Posterior vena cava (tissue), 2 donors: ENCODE measurements at regions not wholly inside any gene's neighbourhood (a gene's known extent, or its start where the extent isn't known, plus 50 kb on each side); places are given as distances from the start of the nearest gene placed in this dataset.

Experiments
- DNase-seq: peaks from one replicate; pipeline ENCODE4 v3.0.0-alpha.2; 2020; ENCODE audit warnings: low spot score
- intact Hi-C, 2 donors: fragments of 100-400 bp; cut with DNase I; formaldehyde crosslinking; loops; one replicate each; pipeline versions ENCODE4 v1.14.1 to v1.14.2; 2022 to 2023
- donor health status: DM: yes; HTN: yes; CAD: no.
- donor health status: DM: yes; HTN: yes; CAD: no.

DNA sequence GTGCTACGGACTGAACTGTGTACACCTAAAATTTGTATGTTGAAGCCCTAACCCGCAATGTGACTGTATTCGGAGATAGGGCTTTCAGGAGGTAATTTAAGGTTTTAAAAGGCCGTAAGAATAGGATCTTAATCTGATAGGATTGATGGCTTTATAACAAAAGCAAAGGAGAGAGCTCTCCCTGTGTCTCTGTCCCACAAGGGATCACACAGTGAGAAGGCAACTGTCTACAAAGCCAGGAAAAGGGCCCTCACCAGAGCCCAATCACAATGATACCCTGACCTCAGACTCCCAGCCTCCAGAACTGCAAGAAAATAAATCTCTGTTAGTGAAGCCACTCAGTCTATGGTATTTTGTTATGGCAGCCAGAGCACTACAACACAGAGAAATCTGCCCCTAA is 208.7 kb upstream of the ZC3H12C start:
- intact Hi-C loops: no loop called here

DNA sequence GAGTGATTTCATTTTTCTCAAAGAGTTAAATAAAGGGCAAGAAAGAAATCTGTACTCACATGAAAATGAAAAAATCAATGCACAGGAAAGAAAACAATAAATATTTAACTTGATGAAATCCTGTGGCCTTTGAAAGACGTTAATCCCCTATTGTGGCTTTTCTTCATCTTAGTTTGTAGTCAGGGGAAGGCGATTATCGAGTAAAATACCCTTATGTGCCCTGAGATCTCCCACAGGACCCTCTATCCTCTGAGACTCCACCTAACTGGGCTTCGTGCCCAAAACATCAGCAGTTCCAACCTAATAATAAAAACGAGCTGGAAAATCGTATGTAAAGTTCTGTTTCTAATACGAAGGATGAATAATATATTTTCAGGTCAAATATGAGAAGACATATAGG is 208.2 kb upstream of the ZC3H12C start:
- intact Hi-C loops: no loop called here
- no peak for DNase-seq

More for the DNA sequence above, 208.7 kb upstream of the ZC3H12C start:
- DNase-seq: no peak

DNA sequence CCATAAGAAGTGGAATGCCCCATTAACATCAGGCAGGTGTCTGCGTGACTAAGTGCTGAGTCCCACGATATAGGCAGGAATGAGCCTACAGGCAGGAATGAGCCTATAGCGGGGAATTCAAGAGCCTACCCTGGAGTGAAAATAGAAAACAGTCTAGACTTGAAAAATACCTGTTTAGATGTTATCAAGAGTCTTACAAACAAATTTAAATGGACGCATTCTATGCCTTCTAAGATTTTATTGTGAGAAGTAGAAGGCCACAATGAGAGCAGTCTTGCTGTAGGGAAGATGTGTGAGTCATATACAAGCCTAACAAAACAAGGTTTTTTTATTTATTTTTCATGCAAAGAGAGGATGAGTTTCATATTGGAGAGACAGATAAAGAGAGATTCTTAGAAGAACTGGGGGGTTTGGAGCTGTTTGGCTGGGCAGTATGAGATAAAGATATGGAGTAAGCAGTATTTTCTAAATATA is 200.8 kb upstream of the ZC3H12C start:
- intact Hi-C loops: no loop called here
- no peak for DNase-seq

DNA sequence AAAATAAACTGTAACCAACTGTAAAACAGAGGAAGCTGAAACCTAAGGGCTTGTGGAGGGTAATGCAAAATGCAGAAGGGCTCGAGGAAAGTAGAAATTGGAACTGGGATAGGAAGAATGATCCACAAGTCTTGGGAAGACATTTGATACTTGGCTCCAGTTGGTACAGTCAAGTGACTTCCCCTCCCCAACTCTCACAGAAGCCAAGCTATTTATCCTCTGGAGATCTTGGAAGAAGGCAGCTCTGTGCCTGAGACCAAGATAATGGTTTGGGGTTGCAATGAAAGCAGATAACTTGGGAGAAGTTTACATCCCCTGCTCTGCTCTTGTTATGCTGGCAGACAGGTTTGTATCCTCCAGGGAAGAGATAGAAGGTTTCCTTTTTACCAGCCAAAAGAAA is 198.9 kb upstream of the ZC3H12C start:
- DNase-seq: no peak
- intact Hi-C loops: no loop called here

DNA sequence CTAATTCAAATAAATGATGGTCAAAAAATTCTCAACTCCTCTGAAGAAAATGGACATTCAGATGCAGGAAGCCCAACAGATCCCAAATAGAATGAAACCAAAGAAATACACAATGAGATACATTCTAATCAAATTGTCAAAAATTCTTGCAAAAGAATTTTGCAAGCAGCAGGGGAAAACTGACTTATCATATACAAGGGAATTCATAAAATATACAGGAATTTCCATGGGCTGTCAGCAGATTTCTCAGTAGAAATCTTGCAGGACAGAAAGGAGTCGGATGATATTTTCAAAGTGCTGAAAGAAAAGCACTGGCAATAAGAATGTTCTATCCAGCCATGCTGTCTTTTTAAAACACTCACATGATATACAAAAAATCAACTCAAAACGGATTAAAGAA is 194.6 kb upstream of the ZC3H12C start:
- intact Hi-C loops: no loop called here

DNA sequence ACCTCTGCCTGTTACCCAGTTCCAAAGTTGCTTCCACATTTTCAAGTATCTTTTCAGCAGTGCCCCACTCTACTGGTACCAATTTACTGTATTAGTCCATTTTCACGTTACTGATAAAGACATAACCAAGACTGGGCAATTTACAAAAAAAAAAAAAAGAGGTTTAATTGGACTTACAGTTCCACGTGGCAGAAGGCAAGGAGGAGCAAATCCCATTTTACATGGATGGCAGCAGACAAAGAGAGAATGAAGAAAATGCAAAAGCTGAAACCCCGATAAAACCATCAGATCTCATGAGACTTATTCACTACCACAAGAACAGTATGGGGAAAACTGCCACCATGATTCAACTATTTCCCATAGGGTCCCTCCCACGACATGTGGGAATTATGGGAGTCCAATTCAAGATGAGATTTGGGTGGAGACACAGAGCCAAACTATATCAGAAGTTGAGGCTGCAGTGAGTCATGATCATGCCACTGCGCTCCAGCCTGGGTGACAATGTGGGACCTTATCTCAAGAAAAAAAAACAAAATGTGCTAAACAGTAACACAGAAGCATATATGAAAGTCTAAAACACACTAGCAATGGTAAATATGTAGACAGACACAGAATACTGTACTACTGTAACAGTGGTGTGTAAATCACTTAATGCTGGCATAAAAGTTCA is 190.3 kb upstream of the ZC3H12C start:
- intact Hi-C loops: no loop called here
- DNase-seq: no peak

More for the DNA sequence above, 194.6 kb upstream of the ZC3H12C start:
- no peak for DNase-seq

DNA sequence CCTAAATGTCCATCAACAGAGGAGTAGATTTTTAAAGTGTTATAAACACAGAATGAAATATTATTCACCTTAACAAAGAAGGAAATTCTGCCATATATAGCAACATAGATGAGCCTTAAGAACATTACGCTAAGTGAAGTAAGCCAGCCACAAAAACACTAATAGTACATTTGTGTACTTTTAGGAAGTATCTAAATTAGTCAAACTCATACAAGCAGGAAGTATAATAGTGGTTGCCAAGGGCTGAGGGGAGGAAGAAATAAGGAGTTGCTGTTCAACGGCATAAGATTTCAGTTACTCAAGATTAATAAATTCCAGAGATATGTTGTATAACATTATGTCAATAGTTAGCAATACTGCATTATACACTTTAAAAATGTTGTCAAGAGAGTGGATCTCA is 181.7 kb upstream of the ZC3H12C start:
- no peak for DNase-seq
- intact Hi-C loops: no loop called here

DNA sequence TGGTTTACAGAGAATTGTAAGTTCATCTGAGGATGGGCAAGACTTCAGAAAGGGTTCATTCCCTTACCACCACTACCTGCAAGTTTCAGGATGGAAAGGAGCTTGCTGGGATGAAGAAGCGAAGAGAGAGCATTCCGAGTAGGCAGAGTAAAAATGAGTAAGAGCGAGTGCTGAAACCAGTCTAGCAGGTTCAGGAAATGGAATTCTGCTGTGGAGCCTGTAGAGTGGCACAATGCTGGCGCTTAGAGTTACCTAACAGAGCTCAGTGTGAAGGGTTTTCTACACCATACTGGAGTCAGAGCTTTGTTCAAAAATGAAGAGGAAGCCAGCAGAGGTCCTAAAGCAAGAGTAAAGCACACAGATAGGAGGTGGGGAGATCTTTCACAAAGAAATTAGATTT is 179.2 kb upstream of the ZC3H12C start:
- intact Hi-C loops: no loop called here

DNA sequence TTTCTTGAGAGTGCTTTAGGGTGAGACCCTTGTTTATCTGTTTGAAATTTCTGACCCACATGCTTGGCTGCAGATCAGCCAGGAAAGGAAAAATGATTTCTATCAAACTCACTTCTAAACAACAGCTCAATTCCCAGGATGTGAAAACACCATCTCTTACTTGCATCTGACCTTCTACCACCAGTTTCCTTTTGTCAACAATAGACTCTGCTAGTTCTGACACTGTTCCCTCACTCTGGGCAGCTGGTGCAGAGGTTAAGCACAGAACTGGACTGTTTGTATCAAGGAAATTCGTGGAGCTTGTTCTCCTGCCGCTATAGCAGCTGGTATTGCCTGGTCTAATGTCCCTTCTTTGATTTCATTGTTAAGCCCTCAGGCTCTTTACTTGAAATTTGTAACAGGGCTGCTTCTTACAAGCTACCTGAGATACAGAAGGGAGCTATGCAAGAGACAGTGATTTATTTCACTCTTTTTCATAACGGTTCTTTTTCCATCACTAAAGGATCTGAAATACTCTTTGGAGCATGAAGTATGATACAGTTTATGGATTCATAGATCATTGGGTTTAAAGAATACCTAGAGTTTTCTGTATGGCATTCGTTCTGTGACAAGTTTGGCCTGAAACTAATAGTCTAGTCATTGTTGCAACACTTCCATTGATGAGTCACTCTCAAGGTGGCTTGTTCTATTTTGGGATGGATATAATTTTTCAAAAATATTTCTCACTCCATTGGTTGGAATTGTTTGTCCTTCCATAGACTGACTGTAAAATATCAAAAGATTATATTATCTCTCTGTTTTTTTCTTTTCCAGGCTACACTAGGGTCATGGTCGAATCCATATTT is 178.2 kb upstream of the ZC3H12C start:
- intact Hi-C loops: no loop called here
- no peak for DNase-seq

More for the DNA sequence above, 179.2 kb upstream of the ZC3H12C start:
- DNase-seq: no peak

DNA sequence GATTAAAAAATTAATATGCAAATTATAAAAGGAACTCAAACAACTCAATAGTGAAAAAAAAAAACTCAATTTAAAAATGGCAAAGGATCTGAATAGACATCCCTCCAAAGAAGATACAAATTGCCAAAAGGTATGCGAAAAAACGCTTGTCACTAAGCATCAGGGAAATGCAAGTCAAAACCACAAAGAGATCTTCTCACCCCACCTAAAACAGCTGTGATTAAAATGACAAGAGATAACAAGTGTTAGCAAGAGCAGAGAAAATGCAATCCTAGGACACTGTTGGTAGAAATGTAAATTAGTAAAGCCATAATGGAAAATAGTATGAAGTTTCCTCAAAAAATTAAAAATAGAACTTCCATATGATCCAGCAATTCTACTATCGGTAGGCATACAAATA is 166.3 kb upstream of the ZC3H12C start:
- intact Hi-C loops: no loop called here
- DNase-seq: no peak

DNA sequence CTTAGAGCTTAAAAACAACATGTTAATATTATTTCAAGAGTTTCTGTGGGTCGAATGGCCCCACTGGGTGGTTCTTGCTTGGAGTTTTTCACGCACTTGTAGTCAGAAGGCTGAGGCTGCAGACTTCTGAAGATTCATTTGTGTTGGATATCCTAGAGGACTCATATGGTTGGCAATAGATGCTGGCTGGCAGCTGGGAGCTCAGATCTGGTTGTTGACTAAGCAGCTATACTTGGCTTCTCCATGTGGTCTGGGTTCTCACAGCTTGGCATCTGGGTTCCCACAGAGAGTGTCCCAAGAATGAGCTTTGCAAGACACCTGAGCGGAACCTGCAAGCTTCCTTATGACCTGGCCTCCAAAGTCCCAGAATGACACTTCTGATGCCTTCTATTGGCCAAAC is 163.9 kb upstream of the ZC3H12C start:
- peak; percentile 24 for DNase-seq
- intact Hi-C loops: no loop called here

DNA sequence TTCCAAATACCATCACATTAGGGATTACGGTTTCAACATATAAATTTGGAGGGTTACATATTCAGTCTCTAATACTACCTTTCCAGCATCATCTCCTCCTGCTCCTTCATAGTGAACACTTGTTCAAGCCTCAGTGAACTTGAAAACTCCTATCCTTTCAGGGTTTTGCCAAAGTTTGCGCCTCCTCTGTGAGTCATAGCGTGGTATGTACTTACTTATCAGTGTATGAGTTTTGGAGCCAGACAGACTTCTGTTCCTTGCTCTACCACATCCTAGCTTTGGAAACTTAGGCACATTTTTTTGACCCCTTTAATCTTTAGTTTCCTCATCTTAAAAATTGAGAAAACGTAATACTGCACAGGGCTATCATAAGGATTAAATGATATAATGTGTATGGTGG is 160.1 kb upstream of the ZC3H12C start:
- intact Hi-C loops: no loop called here
- DNase-seq: no peak

DNA sequence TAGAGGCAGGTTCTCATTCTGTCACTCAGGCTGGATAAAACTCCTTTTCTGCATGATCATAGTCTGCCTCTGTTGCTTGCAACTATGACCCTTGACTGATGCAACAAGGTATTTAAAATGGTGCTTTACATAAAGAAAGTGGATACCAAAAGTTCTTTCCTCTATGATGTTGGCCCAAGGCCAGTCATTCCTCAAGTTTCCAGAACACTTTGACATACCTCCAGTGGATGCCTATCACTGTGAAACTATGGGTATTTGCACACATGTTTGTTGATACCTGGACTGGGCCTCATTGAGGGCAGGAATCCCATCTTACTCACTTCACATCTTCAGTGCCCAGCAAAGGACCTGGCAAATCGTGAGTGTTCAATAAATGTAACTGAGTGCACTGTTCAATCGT is 159.0 kb upstream of the ZC3H12C start:
- intact Hi-C loops: no loop called here
- no peak for DNase-seq

DNA sequence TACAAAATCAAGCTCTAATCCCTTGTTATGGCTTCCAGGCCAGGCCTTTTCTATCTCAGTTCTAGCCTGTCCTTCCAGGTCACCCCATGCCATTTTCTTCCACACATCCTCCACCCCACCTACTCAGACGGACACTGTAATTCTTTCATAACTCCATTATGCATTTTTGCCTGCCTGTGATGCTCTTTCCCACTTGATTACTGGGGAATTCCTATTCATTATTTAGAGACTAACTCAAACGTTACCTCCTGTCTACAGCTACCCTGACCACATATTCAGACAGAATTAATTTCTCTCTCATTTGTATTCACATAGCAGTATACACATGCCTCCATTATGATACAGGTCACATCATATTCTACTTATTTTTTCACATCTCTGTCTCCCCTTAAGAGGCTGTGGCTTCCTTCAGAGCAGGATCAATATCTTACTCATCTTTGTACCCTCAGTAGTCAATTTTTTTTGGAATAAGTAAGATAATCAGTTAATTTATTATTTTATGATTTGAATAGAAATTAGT is 156.5 kb upstream of the ZC3H12C start:
- DNase-seq: no peak
- intact Hi-C loops: no loop called here

DNA sequence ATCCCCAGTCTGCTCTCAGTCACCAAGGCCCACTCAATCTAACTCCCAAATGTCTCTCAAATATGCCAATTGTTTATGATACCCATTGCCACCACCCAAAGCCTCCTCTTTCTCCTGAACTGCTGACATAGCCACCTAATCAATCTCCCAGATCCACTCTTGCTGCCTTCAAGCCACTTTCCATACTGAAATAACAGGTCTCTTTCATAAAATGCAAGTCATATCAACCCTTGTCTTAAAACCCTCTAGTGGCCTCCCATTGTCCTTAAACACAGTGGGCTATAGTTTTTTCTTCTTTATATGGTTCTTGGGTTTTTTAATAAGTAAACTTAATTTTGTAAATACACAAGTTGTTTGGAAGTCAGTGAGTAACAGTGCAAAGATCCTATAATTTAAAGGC is 155.2 kb upstream of the ZC3H12C start:
- intact Hi-C loops: no loop called here
- DNase-seq: no peak

DNA sequence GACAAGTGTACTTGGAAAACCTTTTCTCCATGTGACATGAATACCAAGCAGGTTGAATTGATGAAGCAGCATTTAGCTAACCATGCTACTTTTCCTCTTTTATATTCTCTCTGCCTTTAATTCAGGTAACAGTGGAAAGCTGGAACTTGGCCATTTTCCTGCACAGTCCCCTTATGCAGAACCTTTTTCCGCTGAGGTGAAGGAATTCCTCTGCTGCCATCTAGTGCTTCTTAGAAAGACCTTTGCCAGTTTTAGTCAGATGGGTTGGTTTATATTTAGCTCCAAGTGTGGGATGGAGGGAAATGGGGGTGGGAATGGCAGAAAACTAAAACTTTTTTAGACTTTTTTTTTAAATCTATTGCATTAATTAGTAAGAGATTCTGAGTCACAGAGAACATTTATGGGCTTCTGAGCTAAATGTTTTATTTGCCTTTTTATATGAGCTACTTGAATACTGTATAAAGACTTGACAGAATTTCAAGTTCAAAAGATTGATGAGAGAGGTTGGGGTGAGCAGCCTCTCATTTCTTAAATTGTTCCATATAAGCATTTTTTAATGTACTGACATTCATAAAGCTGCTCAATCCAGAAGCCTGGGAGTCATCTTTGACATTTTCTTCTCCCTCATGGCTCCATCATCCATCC is 153.9 kb upstream of the ZC3H12C start:
- DNase-seq: no peak
- intact Hi-C loops: no loop called here

DNA sequence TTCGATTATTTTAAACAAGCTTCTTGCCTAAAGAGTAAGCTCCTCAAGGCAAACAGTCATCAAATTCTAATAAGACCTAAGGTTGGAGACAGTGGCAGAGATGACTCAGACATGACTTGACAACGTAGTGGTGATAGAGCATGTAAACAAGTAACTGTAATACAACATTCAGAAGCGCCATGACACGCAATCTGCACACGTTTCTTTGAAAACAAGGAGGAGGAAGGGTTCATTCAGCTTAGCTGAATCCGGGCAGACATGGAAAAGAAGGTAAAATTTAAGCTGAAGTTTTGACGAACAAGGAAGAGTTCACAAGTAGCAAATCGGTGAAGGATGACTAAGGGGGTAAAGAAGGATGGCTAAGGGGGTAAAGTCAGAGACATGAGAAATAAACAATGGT is 152.4 kb upstream of the ZC3H12C start:
- DNase-seq: no peak
- intact Hi-C loops: loop anchor here (10.0 kb wide), 1 partner anchor 434 kb away; no protein-coding TSS in a partner anchor

DNA sequence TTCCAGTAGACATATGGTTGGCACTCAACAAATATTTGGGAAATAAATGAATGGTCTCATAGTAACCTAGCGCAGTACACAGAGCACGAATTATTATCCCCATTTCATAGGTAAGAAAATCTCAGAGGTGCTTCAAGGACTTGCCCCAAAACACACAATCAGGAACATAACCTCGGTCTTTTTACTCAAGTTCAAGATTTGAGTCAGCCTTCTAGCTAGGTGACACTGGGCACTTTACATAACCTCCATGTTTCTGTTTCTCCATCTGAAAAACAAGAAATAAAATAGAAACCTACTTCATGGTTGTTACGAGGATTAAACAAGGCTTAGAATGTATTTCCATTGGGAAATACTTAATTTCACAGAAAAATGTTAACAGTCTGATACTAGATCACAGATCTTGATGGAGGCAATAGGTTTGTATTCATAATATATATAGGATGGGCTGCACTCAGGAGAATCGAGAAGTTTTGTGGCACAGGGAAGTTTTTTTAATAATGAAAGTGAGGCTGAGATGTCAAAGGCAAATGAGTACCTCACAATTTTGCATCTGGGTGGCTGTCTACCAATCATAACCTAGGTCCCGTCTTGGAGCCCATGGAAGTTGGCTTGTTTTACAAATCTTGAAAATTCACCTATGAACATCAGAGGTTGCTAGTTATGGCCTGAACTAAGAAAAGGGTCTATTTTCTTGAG is 147.4 kb upstream of the ZC3H12C start:
- no peak for DNase-seq
- intact Hi-C loops: loop anchor here (10.0 kb wide), 1 partner anchor 429 kb away; no protein-coding TSS in a partner anchor

DNA sequence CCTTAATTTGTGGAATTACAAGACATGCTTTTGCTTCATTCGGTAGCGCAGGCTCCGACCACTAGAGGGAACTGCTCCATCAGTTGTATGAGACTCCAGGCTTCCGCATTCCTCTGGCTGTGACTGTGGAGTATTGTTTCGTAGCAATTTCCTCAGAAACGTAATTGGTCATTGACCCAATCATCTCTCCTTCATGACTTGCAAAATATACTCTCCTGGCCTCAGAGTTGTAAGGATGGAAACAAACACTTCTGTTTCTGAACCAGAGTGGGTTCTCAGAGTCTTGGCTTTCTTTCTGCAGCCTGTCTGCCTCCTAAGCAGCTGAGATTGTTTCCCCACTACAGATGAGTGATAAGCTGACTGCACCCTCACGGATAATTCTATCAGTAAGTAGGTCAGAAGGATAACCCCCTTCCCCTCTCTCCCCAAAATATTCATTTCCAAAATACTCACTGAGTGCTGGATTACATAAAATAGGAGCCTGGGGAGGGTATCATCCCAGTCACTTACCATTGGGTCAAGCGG is 146.8 kb upstream of the ZC3H12C start:
- DNase-seq: peak; percentile 94
- intact Hi-C loops: loop anchor here (10.0 kb wide), 1 partner anchor 428 kb away; no protein-coding TSS in a partner anchor
